AG09319 (cell line): ENCODE measurements at regions not wholly inside any gene's neighbourhood (a gene's known extent, or its start where the extent isn't known, plus 50 kb on each side); places are given as distances from the start of the nearest gene placed in this dataset.

Source experiments
- DNase-seq: peaks from one replicate; pipeline ENCODE4 v3.0.0-alpha.2; 2010; ENCODE audit warnings: low read depth; ENCODE audit errors: extremely low read depth
- CTCF ChIP-seq: IDR thresholded peaks from 2 replicates; pipeline ENCODE4 v1.5.1; 2011; ENCODE audit warnings: low read depth, mild to moderate bottlenecking, inconsistent platforms, low read length, moderate library complexity

DNA sequence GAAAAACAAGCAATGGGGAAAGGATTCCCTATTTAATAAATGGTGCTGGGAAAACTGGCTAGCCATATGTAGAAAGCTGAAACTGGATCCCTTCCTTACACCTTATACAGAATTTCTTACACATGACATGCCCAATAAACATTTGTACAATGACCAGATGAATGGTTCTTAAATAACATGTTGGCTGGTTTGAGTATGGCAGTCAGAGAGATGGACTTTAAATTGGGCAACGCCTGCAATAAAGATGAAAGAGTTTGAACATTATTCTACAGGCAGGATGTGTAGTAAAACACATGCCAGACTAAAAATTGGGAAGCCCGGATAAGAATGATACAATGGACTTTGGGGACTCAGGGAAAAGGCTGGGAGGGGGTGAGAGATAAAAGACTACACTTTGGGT lies 360.6 kb upstream of the KITLG start:
- DNase-seq: no peak
- no peak for TF ChIP-seq CTCF

- no peak for DNase-seq
- TF ChIP-seq CTCF: no peak
Measured at GRCh38 chr12:88935856-88936255, 355.6 kb upstream of the KITLG start.

DNA sequence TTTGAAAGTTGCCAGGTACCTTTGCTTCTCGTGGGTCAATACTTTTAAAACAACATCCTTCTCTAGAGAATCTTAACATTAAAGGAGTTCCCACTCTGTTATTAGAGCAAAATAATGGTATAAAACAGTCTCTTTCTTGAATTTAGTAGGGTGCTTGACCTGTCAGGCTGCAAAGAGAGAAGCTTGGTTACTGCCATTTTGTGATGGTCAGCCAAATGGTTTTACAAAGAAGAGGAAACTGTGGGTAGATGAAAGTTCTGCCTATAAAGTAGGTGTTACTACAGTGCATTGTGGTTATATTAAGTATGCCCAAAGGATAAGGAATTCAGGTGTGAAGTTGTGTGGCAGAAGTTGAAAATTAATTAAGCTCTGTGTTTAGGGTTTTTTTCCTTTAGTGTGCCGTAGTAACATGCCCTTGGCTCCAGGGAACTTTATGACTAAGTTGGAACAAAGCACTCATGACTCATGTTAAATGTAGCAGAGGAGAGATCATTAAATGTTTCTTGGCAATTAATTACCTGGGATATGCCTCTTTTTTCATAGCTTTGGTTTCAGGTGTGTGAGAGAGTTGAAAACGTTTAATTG lies 354.0 kb upstream of the KITLG start:
- no peak for TF ChIP-seq CTCF
- DNase-seq: no peak

- no peak for DNase-seq
- TF ChIP-seq CTCF: no peak
Measured at GRCh38 chr12:88932457-88932856, 352.2 kb upstream of the KITLG start.

DNA sequence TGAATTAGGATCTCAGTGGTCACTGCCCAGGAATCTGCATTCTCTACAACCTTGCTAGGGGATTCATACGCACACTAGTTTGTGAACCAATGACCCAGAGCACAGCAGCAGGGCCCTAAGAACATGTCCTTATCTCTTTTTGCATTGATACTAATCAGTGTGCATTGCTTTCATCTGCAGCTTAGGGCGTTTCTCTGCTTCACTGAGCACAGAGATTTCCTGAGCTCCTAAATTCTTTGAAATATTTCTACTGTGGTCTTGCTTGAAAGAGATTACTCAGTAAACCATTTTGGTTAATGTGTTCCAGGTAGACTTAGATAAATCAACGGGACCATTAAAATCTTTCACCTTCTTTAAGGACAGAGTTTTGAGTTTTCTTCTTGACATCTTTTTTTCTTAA lies 351.3 kb upstream of the KITLG start:
- no peak for DNase-seq
- TF ChIP-seq CTCF: no peak

DNA sequence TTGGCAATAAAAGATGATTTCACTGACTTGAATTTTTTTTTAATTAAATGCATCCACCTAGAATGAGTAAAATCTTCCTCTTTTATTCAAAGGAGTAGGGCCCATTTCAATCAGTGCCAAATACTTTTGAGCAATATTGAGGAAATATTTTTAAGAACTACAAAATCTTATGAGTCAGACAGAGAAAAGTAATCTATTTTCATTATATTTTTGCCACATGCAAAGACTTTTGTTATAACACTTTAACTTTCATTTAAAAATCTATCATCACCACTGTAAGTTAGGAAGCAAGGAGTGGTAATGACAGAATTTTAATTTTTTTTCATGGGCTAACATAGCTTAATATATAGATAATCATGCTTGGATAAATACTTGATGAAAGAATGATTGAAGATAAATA lies 345.2 kb upstream of the KITLG start:
- no peak for TF ChIP-seq CTCF
- no peak for DNase-seq

DNA sequence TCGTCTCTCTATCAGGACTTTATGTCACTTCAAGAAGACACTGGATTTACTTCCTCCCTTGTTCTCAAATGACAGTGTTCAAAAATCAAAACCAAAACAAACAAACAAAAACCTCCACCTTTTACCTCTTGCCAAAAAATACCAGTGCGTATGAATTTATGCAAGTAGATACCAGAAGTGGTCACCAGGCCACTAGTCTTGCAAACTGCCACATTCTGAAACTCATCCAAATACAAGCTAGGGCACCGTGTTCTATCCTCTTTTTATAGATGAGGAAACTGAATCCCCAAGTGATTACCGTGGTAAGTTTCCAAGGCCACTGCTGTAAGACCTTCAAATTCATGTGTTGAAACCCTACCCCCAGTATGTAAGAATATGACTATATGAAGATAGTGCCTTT lies 343.9 kb upstream of the KITLG start:
- TF ChIP-seq CTCF: no peak
- DNase-seq: no peak
